Activated naive CD4-positive, alpha-beta T cell treated with anti-CD3 and anti-CD28 coated beads, Interleukin-2, amount 50 U/mL, for 72 hours (primary cell): ENCODE measurements at regions not wholly inside any gene's neighbourhood (a gene's known extent, or its start where the extent isn't known, plus 50 kb on each side); places are given as distances from the start of the nearest gene placed in this dataset.

ENCODE experiments used
- ATAC-seq, 2 donors: fragments of 150-1000 bp; cut with Tn5 transposase; 2 replicates each; pipeline ENCODE4 v1.10.0; 2021; ENCODE audit warnings: mild to moderate bottlenecking in 2 of 2, moderate library complexity in 2 of 2
- DNase-seq, 2 donors: peaks; one replicate each; pipeline ENCODE4 v3.0.0; 2021 to 2022; ENCODE audit warnings: low spot score in 2 of 2
- H3K27ac Mint-ChIP-seq, 2 donors: one replicate each; pipeline ENCODE4 v1.8.0; 2022; ENCODE audit warnings: mild to moderate bottlenecking in 2 of 2, mixed read lengths in 2 of 2
- H3K36me3 Mint-ChIP-seq, 2 donors: one replicate each; pipeline ENCODE4 v1.8.0; 2022; ENCODE audit warnings: mixed read lengths in 2 of 2
- H3K9me3 Mint-ChIP-seq, 2 donors: one replicate each; pipeline ENCODE4 v1.8.0; 2022; ENCODE audit warnings: mixed read lengths in 2 of 2

GRCh38 chr9:115169003-115169402 is 51.0 kb upstream of the TNC start:
- no peaks in the 10 kb centered on the region for H3K36me3 Mint-ChIP-seq
- ATAC-seq (no peak), DNase-seq (no peak)
- no peak overlapping the region for H3K27ac Mint-ChIP-seq
- H3K9me3 Mint-ChIP-seq: peaks cover 0 to 6% of the 10 kb centered on the region in 2 donors

DNA sequence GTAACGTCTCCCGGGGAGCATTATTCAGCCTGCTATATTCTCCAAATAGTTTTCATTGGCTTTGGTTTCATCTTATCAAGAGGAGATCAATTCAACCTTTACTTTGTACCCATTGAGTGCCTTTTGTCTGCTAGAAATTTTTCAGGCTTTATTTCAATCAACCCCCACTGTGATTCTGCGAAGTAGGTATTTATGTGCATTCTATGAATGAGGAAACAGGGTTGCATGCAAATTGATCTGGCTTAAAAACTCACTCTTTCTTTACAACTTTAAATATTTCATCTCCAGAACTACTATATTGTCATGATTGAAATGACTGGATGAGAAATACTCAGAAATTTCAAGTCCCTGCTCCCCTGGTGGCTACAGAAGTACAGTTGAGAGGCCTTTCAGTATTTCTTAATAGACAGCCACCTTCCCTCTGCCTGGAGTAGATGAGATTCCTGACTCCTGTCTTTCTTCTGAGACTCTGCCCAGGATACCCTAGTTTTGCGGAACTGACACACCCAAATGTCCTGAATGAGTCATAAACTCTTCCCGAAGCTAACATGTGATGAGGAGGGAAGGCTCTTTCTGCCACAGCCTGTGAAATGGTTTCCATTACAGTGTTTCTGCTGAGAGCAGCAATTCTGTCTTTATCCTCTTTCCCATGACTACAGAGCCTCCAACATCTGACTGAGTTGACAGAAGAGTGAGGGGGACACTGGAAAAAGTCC is 52.6 kb upstream of the TNC start:
- no peaks in the 10 kb centered on the region for H3K36me3 Mint-ChIP-seq
- H3K27ac Mint-ChIP-seq: no peak overlapping the region
- H3K9me3 Mint-ChIP-seq: peaks cover 0 to 6% of the 10 kb centered on the region in 2 donors
- no peak for DNase-seq
- no peak for ATAC-seq

- no peak for DNase-seq
- Mint-ChIP-seq H3K27ac (no peak overlapping the region), H3K36me3 (no peaks in the 10 kb centered on the region), H3K9me3 (no peaks in the 10 kb centered on the region)
- no peak for ATAC-seq
Observed at GRCh38 chr9:115171921-115172388, 54.0 kb upstream of the TNC start.

DNA sequence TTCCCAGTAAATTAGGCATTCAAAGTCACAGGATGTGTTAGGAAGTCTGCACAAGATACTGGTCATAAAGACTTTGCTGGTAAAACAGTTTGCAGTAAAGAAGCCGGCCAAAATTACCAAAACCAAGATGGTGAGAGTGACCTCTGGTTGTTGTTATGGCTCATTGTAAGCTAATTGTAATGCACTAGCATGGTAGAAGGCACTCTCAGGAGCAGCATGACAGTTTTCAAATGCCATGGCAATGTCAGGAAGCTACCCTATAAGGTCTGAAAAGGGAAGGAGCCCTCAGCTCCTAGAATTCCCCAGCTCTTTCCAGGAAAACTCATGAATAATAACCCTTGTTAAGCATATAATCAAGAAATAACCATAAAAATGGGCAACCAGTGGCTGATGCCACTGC is 64.3 kb upstream of the TNC start:
- H3K27ac Mint-ChIP-seq: no peak overlapping the region
- ATAC-seq (no peak), DNase-seq (no peak)
- H3K36me3 Mint-ChIP-seq: no peaks in the 10 kb centered on the region
- H3K9me3 Mint-ChIP-seq: no peaks in the 10 kb centered on the region

DNA sequence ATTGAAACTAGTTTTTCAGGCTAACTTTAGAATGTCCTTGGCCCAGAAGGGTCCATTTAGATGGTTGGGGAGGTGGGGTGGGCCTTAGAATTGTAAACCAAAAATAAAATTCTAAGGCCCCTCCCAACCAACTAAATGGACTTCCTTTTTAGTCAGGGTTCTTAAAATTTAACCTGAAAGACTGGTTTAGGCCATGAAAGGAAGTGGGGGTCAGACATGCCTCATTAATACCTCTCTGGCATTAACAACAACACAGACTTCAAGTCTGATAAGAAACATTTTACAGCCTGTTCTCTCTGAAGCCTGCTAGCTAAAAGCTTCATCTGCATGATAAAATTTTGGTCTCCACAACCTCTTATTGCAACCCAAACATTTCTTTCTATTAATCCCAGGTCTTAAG is 65.5 kb upstream of the TNC start:
- no peaks in the 10 kb centered on the region for H3K9me3 Mint-ChIP-seq
- no peaks in the 10 kb centered on the region for H3K36me3 Mint-ChIP-seq
- no peak overlapping the region for H3K27ac Mint-ChIP-seq
- no peak for ATAC-seq
- DNase-seq: no peak

DNA sequence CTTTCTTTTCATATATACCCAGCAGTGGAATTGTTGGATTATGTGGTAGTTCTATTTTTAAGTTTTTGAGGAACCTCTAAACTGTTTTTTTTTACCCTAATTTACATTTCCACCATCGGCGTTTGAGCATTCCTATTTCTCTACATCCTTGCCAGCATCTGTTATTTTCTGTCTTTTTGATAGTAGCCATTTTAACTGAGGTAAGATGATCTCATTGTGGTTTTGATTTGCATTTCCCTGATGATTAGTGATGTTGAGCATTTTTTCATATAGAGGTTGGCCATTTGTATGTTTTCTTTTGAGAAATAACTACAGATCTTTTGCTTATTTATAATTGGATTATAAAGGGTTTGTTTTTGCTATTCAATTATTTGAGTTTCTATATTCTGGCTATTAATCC is 71.7 kb upstream of the TNC start:
- Mint-ChIP-seq H3K9me3 (no peaks in the 10 kb centered on the region), H3K36me3 (no peaks in the 10 kb centered on the region), H3K27ac (no peak overlapping the region)
- no peak for DNase-seq
- no peak for ATAC-seq

DNA sequence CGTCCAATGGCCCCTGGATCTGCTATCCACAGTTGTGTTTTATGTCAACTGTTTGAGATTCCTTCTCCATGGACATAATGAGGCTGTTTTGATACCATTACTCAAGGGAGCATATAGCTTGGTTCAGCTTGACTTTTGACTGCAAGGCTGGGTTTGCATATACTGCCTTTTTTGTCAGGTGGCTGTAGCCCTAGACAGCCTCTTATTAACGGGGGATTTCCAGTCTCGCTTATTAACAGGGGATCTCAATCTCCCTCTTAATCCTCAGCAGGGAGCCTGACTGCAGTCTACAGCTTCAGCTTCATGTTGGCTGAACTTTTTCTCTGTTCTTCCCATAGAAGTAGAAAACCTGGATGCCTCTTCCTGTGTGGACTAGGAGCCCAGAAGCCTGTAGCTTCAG is 73.7 kb upstream of the TNC start:
- no peaks in the 10 kb centered on the region for H3K36me3 Mint-ChIP-seq
- no peak for ATAC-seq

DNA sequence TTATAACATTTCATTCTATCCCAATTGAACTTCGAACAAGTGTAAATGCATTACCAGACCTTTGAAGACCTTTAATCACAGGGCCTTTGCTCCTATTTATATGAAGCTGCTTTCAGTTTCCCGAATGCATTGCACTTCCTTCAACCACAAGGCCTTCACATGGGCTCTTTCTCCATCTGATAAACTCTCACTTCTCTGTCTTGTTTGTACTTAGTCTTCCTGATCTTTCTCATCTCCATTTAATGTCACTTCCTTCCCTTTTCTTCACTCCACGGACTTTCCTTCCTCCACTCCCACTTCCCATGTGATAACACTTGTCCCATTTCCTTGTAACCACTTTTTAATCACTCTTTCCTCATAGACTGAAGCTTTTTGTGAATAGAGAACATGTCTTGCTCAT is 74.3 kb upstream of the TNC start:
- DNase-seq (no peak), ATAC-seq (no peak)
- no peak overlapping the region for H3K27ac Mint-ChIP-seq
- H3K36me3 Mint-ChIP-seq: no peaks in the 10 kb centered on the region
- peaks cover 0 to 4% of the 10 kb centered on the region in 2 donors for H3K9me3 Mint-ChIP-seq

More for the DNA sequence above, 73.7 kb upstream of the TNC start:
- H3K27ac Mint-ChIP-seq: no peak overlapping the region
- peaks cover 0 to 4% of the 10 kb centered on the region in 2 donors for H3K9me3 Mint-ChIP-seq
- no peak for DNase-seq

- ATAC-seq (no peak), DNase-seq (no peak)
- no peak overlapping the region for H3K27ac Mint-ChIP-seq
- H3K36me3 Mint-ChIP-seq: no peaks in the 10 kb centered on the region
- H3K9me3 Mint-ChIP-seq: peaks cover 0 to 4% of the 10 kb centered on the region in 2 donors
Observed at GRCh38 chr9:115192835-115193525, 75.0 kb upstream of the TNC start.

DNA sequence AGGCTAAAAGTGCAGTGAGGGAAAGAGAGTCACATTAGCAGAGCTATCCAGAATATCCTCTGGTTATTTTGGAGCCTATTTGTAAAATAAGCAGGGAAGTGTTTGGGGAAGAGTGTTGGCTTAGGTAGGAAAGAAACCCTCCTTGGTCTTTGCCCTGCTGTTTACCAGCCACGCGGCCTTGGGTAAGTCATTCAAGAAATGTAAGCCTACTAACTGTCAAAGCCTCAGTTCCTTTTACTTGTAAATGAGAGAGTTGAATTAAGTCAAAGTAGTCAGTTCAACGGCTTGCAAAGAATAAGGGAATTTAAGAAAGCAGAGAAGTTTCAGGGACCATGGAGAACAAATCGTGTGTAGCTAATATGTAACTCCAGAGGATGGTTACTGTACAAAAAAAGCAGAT is 75.8 kb upstream of the TNC start:
- peaks cover 0 to 4% of the 10 kb centered on the region in 2 donors for H3K9me3 Mint-ChIP-seq

DNA sequence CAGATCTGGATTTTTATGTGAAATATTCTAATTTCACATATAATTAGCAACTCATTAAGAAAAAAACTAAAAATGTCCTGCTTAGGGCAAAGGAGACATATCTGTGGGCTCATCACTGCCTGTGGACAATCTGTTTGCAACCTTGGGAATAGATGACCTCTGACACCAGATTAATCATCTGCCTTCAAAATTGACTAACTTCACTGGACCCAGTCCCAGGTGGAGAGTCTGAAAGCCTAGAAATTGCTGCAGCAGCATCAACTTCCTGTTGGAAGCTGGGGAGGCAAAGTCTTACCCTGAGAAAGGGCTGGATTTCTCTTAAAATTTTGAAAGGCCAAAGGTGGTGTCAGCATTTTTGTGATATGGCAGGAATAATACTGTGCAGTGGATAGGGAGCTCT is 76.3 kb upstream of the TNC start:
- Mint-ChIP-seq H3K27ac (no peak overlapping the region), H3K36me3 (no peaks in the 10 kb centered on the region), H3K9me3 (peaks cover 0 to 4% of the 10 kb centered on the region in 2 donors)
- DNase-seq (no peak), ATAC-seq (no peak)

More for the DNA sequence above, 75.8 kb upstream of the TNC start:
- Mint-ChIP-seq H3K36me3 (no peaks in the 10 kb centered on the region), H3K27ac (no peak overlapping the region)
- ATAC-seq (no peak), DNase-seq (no peak)

DNA sequence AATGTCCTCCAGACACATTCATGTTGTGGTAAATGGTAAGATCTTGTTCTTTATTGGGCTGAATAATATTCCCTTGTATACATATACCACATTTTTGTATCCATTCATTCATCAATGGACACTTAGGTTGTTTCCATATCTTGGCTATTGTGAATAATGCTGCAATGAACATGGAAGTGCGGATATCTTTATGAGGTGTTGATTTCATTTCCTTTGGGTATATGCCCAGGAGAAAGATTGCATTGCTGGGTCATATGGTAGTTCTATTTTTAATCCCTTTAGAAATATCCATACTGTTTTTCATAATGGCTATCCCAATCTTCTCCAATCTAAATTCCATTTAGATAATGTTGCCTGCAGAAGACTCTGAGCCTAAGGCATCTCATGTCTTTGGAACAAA is 78.0 kb upstream of the TNC start:
- Mint-ChIP-seq H3K36me3 (no peaks in the 10 kb centered on the region), H3K27ac (no peak overlapping the region), H3K9me3 (peaks cover 0 to 4% of the 10 kb centered on the region in 2 donors)
- DNase-seq (no peak), ATAC-seq (no peak)

DNA sequence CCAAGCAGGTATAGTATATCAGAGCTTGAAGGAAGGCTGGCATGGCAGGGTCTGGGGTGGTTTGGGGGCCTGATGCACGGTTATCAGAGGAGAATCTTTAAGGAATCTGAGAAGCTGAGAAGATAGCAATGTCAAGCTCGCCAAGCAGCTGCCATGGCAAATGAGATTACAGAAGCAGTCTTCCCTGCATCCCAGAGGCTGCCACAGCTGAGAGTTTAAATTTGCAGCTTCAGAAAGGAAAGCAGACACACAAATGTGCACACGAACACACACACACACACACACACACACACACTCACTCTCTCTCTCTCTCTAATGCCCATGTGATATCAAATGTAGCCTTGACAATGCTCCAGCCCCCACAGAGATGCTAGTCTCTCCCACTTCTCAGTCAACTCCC is 79.0 kb upstream of the TNC start:
- Mint-ChIP-seq H3K27ac (no peak overlapping the region), H3K36me3 (no peaks in the 10 kb centered on the region), H3K9me3 (peaks cover 0 to 4% of the 10 kb centered on the region in 2 donors)
- DNase-seq: no peak
- no peak for ATAC-seq

DNA sequence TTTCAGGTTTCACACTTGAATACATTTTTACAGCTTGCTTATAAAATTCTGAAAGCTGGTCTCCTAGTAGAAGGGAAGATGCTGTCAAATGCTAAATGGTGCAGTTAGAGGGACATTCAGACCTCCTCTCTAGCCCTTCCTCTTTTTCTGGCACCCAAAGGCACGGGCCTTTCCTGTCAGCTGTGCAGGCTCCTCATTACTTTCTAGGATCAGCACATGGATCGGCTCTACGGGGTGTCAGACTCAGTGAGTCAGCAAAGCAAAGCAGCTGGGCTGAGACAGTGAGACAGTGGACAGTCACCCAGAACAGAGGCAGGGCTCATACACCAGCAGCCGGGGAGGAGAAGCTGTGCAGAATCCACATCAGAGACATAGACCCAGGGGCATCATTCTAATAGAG is 80.0 kb upstream of the TNC start:
- no peak for ATAC-seq
- H3K36me3 Mint-ChIP-seq: no peaks in the 10 kb centered on the region
- DNase-seq: no peak
- H3K9me3 Mint-ChIP-seq: peaks cover 0 to 4% of the 10 kb centered on the region in 2 donors
- H3K27ac Mint-ChIP-seq: no peak overlapping the region

DNA sequence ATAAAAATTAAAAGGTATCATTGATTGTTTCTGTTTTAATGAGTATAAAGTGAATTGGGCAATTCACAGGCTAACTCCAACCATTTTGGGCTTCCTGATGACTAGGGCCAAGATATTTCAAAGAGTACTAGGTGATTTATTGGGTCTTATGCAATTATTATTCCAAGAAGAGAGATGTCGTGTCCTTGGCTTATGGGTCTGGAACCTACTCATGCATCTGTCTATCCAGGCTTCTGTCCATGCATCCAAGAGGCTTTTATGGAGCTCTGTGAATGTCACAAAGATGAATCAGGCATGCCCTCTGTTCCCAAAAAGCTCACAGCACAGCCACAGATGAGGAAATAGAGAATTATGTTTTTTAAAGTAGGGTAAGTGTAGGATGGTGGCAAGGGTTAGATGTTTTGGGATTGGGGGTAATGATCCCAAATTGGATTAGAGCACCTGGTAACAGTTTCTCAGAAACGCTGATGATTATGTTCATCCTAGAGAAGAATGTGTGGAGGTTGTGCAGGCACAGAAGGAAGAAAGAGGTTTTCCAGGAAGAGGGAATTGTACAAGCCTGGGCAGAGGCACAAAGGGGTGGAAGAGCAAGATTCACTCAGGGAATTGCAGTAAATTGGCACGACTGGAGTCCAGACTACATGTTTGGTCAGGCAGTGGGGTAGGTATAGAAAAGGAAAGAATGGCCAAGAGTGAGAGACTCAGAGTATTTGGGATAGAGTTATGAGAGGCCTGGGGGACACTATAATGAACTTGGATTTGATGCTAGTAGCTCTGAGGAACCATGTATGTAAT is 83.0 kb upstream of the TNC start:
- no peak for ATAC-seq
- no peak for DNase-seq
- peaks cover 0 to 4% of the 10 kb centered on the region in 2 donors for H3K9me3 Mint-ChIP-seq
- H3K27ac Mint-ChIP-seq: no peak overlapping the region
- H3K36me3 Mint-ChIP-seq: no peaks in the 10 kb centered on the region

- Mint-ChIP-seq H3K27ac (no peak overlapping the region), H3K9me3 (peaks cover 0 to 4% of the 10 kb centered on the region in 2 donors), H3K36me3 (no peaks in the 10 kb centered on the region)
- no peak for DNase-seq
- ATAC-seq: no peak
Observed at GRCh38 chr9:115202181-115202580, 84.2 kb upstream of the TNC start.
